RWPE2 (cell line): ENCODE measurements at regions not wholly inside any gene's neighbourhood (a gene's known extent, or its start where the extent isn't known, plus 50 kb on each side); places are given as distances from the start of the nearest gene placed in this dataset.

Experiments
- ATAC-seq: fragments of 200-7000 bp; cut with Tn5 transposase; 3 replicates; pipeline ENCODE4 v1.9.1; 2021; ENCODE audit warnings: low read depth
- DNase-seq: peaks from one replicate; pipeline ENCODE4 v3.0.0-alpha.2; 2020; ENCODE audit warnings: low spot score
- H3K27ac ChIP-seq: fragments of 450-650 bp; 2 replicates; pipeline ENCODE4 v1.5.1; 2017; ENCODE audit warnings: mild to moderate bottlenecking; ENCODE audit not compliant: poor library complexity, severe bottlenecking
- H3K27me3 ChIP-seq: fragments of 250-450 bp; sonication (Bioruptor Pico); 2 replicates; pipeline ENCODE4 v1.5.1; 2021; ENCODE audit warnings: mild to moderate bottlenecking, moderate library complexity; ENCODE audit not compliant: insufficient read depth, poor library complexity, severe bottlenecking
- H3K36me3 ChIP-seq: fragments of 250-450 bp; sonication (Bioruptor Pico); 2 replicates; pipeline ENCODE4 v1.5.1; 2020; ENCODE audit warnings: low read depth, mild to moderate bottlenecking, moderate library complexity
- H3K4me1 ChIP-seq: fragments of 250-450 bp; sonication (Bioruptor Pico); 2 replicates; pipeline ENCODE4 v1.5.1; 2021; ENCODE audit warnings: mild to moderate bottlenecking, moderate library complexity; ENCODE audit not compliant: insufficient read depth, poor library complexity, severe bottlenecking
- H3K4me3 ChIP-seq: fragments of 250-450 bp; sonication (Bioruptor Pico); 2 replicates; pipeline ENCODE4 v1.5.1; 2021; ENCODE audit warnings: mild to moderate bottlenecking, moderate library complexity; ENCODE audit not compliant: severe bottlenecking
- H3K9me3 ChIP-seq: fragments of 250-450 bp; sonication (Bioruptor Pico); 2 replicates; pipeline ENCODE4 v1.5.1; 2021; ENCODE audit warnings: mild to moderate bottlenecking, moderate library complexity; ENCODE audit not compliant: severe bottlenecking
- TF ChIP-seq, protein P1 (sequence below): fragments of 450-650 bp; IDR thresholded peaks from one replicate; pipeline ENCODE4 v1.5.1; 2017; ENCODE audit warnings: mild to moderate bottlenecking, moderate library complexity; ENCODE audit not compliant: poor library complexity, severe bottlenecking

DNA sequence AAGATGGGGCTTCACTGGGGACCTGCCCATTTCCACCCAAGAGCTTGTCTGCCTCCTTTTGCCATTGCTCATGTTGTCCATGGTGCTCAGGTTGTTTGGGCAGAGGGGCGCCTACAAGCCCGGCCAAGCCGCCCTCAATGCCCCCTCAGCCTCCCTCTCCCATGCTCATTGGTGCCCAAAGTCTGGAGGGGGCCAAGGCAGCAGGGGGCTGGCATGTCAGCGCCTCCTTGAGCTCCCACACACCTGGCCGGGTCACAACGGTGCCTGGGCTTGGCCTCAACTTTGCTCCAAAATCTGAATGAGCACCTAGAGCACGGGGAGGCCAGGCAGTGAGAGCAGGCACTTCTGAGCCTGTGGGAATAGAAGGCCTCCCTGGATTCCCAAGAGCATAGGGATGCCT, 1598.8 kb downstream of the PCDH7 start:
- Histone ChIP-seq H3K4me1 (no peaks in the 10 kb centered on the region), H3K36me3 (no peaks in the 10 kb centered on the region), H3K4me3 (no peak overlapping the region), H3K9me3 (no peaks in the 10 kb centered on the region), H3K27ac (no peak overlapping the region), H3K27me3 (no peaks in the 10 kb centered on the region)
- no peak for ATAC-seq
- DNase-seq = no peak
- TF ChIP-seq, protein P1, sequence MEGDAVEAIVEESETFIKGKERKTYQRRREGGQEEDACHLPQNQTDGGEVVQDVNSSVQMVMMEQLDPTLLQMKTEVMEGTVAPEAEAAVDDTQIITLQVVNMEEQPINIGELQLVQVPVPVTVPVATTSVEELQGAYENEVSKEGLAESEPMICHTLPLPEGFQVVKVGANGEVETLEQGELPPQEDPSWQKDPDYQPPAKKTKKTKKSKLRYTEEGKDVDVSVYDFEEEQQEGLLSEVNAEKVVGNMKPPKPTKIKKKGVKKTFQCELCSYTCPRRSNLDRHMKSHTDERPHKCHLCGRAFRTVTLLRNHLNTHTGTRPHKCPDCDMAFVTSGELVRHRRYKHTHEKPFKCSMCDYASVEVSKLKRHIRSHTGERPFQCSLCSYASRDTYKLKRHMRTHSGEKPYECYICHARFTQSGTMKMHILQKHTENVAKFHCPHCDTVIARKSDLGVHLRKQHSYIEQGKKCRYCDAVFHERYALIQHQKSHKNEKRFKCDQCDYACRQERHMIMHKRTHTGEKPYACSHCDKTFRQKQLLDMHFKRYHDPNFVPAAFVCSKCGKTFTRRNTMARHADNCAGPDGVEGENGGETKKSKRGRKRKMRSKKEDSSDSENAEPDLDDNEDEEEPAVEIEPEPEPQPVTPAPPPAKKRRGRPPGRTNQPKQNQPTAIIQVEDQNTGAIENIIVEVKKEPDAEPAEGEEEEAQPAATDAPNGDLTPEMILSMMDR = no peak

- no peaks in the 10 kb centered on the region for H3K36me3 ChIP-seq
- ATAC-seq (no peak), DNase-seq (no peak)
- no peaks in the 10 kb centered on the region for H3K9me3 ChIP-seq
- H3K27ac ChIP-seq = no peak overlapping the region
- no peaks in the 10 kb centered on the region for H3K4me1 ChIP-seq
- H3K4me3 ChIP-seq = no peak overlapping the region
- H3K27me3 ChIP-seq = no peaks in the 10 kb centered on the region
- TF ChIP-seq, protein P1 = no peak
These were observed 1601.3 kb downstream of the PCDH7 start for GRCh38 chr4:32321421-32321820.

DNA sequence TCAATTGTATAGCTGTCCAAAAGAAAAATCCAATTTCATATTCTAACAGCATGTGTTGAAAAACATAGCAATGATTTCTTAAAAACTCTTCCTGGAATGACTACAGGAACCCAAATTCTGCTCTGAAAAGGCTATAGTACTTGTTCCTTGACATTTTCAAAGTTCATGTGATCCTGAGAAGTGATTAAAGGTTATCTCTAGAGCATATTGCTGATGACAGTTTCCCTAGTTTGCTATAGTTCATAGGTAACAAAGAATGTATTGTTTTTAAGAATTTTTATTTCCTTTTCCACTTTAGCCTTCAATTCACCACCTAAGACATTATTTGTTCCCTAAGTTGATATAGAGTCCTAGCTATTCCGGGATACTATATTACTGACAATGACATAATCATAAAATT, 1614.6 kb downstream of the PCDH7 start:
- Histone ChIP-seq H3K9me3 (no peaks in the 10 kb centered on the region), H3K27ac (no peak overlapping the region), H3K4me1 (no peaks in the 10 kb centered on the region), H3K36me3 (no peaks in the 10 kb centered on the region), H3K27me3 (no peaks in the 10 kb centered on the region), H3K4me3 (no peak overlapping the region)
- ATAC-seq (no peak), DNase-seq (no peak)
- TF ChIP-seq, protein P1 = no peak

DNA sequence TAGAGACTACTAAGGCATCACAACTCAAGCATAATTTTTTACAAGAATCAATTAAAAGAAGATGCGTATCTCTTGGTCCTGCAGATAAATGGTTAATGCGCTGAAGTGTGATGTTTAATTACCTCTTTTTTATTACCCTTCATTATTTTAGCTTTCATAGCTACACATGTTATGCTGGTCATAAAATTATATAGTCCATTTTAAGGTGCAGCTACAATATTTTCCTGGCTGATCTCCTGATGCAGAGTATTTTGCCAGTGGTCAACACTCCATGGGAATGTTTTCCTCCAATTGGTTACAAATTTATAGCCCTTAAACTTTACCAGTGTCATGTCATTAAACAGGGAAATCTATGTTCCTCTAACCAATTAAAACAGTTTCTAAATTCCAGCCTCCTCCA, 1617.2 kb downstream of the PCDH7 start:
- no peak for DNase-seq
- no peaks in the 10 kb centered on the region for H3K4me1 ChIP-seq
- TF ChIP-seq, protein P1 = no peak
- no peaks in the 10 kb centered on the region for H3K9me3 ChIP-seq
- H3K27ac ChIP-seq = no peak overlapping the region
- no peak for ATAC-seq
- H3K27me3 ChIP-seq = no peaks in the 10 kb centered on the region
- H3K36me3 ChIP-seq = no peaks in the 10 kb centered on the region
- no peak overlapping the region for H3K4me3 ChIP-seq

DNA sequence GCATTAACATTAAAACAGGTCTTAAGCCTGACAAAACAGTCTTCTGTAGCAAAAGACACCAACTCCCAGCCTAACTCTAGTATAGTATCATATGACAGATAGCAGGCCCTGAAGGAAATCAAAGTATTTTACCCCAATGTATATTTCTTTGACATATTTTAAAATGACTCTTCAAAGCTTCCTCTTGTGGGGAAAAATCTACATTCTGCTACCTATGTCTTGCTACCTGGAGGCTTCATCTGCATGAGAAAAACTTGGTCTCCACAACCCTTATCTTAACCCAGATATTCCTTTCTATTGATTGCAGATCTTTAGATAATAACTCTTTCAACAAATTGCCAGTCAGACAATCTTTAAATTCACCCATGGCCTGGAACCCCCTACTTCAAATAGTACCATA, 1620.4 kb downstream of the PCDH7 start:
- no peak for DNase-seq
- no peak overlapping the region for H3K4me3 ChIP-seq
- no peak for ATAC-seq
- TF ChIP-seq, protein P1 = peak; percentile 20
- no peaks in the 10 kb centered on the region for H3K27me3 ChIP-seq
- no peaks in the 10 kb centered on the region for H3K36me3 ChIP-seq
- H3K27ac ChIP-seq = no peak overlapping the region
- no peaks in the 10 kb centered on the region for H3K4me1 ChIP-seq
- H3K9me3 ChIP-seq = no peaks in the 10 kb centered on the region
